Keratinocyte (primary cell): ENCODE measurements at regions not wholly inside any gene's neighbourhood (a gene's known extent, or its start where the extent isn't known, plus 50 kb on each side); places are given as distances from the start of the nearest gene placed in this dataset.

ENCODE experiments used
- DNase-seq: peaks from one replicate; pipeline ENCODE4 v3.0.0-alpha.2; 2011; ENCODE audit warnings: low read depth, missing footprints, low spot score
- FAIRE-seq: peaks from 2 replicates; lab custom pipeline; 2011; peaks lifted over from hg19 to GRCh38; lab: Jason Lieb, UNC
- H2AFZ ChIP-seq: 2 replicates; pipeline ENCODE4 v1.6.0; 2012; ENCODE audit warnings: low read length, control low read depth, inconsistent platforms; ENCODE audit not compliant: control insufficient read depth
- H3K27ac ChIP-seq: 2 replicates; pipeline ENCODE4 v1.5.1; 2011; ENCODE audit warnings: low read length; ENCODE audit not compliant: control insufficient read depth, insufficient read depth
- H3K27me3 ChIP-seq: 3 replicates; pipeline ENCODE4 v1.6.0; 2011; ENCODE audit warnings: low read length; ENCODE audit not compliant: control insufficient read depth, insufficient read depth; ENCODE audit errors: extremely low read depth
- H3K36me3 ChIP-seq, 2 experiments: 2 replicates in 1 of 2; 3 replicates in 1 of 2; pipeline ENCODE4 v1.5.1; 2011; ENCODE audit warnings: low read length in 2 of 2, mild to moderate bottlenecking in 1 of 2; ENCODE audit not compliant: control insufficient read depth in 2 of 2, insufficient read depth in 2 of 2; ENCODE audit errors: extremely low read depth in 1 of 2
- H3K4me1 ChIP-seq: 3 replicates; pipeline ENCODE4 v1.5.1; 2011; ENCODE audit warnings: low read length; ENCODE audit not compliant: control insufficient read depth, insufficient read depth; ENCODE audit errors: extremely low read depth
- H3K4me2 ChIP-seq: 3 replicates; pipeline ENCODE4 v1.6.0; 2011; ENCODE audit warnings: low read depth, low read length; ENCODE audit not compliant: control insufficient read depth, insufficient read depth; ENCODE audit errors: extremely low read depth
- H3K4me3 ChIP-seq, 3 experiments: fragments of 200-600 bp in 1 of 3; sonication (generic) in 1 of 3; 2 replicates in 2 of 3; 3 replicates in 1 of 3; pipeline ENCODE4 v1.5.1; 2011 to 2016; ENCODE audit warnings: low read length in 3 of 3, mild to moderate bottlenecking in 3 of 3, control low read depth in 2 of 3, inconsistent platforms in 1 of 3, low read depth in 1 of 3, mixed read lengths in 1 of 3, mixed run types in 1 of 3, moderate library complexity in 1 of 3; ENCODE audit not compliant: control insufficient read depth in 2 of 3, insufficient read depth in 2 of 3; ENCODE audit errors: extremely low read depth in 1 of 3
- H3K79me2 ChIP-seq: 2 replicates; pipeline ENCODE4 v1.6.0; 2012; ENCODE audit warnings: low read length; ENCODE audit not compliant: control insufficient read depth, insufficient read depth
- H3K9ac ChIP-seq: 3 replicates; pipeline ENCODE4 v1.6.0; 2011; ENCODE audit warnings: low read length; ENCODE audit not compliant: control insufficient read depth, insufficient read depth; ENCODE audit errors: extremely low read depth
- H3K9me1 ChIP-seq: 3 replicates; pipeline ENCODE4 v1.6.0; 2011; ENCODE audit warnings: low read length; ENCODE audit not compliant: control insufficient read depth, insufficient read depth; ENCODE audit errors: extremely low read depth
- H3K9me3 ChIP-seq: 2 replicates; pipeline ENCODE4 v1.5.1; 2012; ENCODE audit warnings: low read depth, low read length; ENCODE audit not compliant: control insufficient read depth
- H4K20me1 ChIP-seq: 3 replicates; pipeline ENCODE4 v1.6.0; 2011; ENCODE audit warnings: low read length; ENCODE audit not compliant: control insufficient read depth, insufficient read depth; ENCODE audit errors: extremely low read depth
- CTCF ChIP-seq, 3 experiments: IDR thresholded peaks in 1 of 3; conservative IDR thresholded peaks in 1 of 3; optimal IDR thresholded peaks in 1 of 3; 2 replicates in 2 of 3; 3 replicates in 1 of 3; pipeline versions ENCODE3 to v1.5.1; 2011; ENCODE audit warnings: low read length in 3 of 3, mild to moderate bottlenecking in 3 of 3, moderate library complexity in 2 of 3, control low read depth in 1 of 3, inconsistent platforms in 1 of 3; ENCODE audit not compliant: insufficient read depth in 2 of 3; ENCODE audit errors: extremely low read depth in 1 of 3
- EZH2 ChIP-seq: IDR thresholded peaks from one replicate; pipeline ENCODE4 v1.6.1; 2012; ENCODE audit warnings: inconsistent platforms, mild to moderate bottlenecking, low read length, moderate library complexity
- dilution Hi-C: fragments of 300-500 bp; cut with MboI; formaldehyde crosslinking; loops from one replicate; pipeline ENCODE4 v1.7.0; 2020; ENCODE audit warnings: low sequenced_read_pairs; ENCODE audit not compliant: extremely low pct_ligation_motif_present

GRCh38 chr20:11281240-11281639 lies 607.4 kb upstream of the JAG1 start:
- no peak for DNase-seq
- H3K36me3 ChIP-seq = no peaks in the 10 kb centered on the region
- H4K20me1 ChIP-seq = no peaks in the 10 kb centered on the region
- H3K4me1 ChIP-seq = no peaks in the 10 kb centered on the region
- no peak overlapping the region for H3K27ac ChIP-seq
- FAIRE-seq = no peak
- H3K27me3 ChIP-seq = no peaks in the 10 kb centered on the region
- dilution Hi-C loops = no loop called here
- H3K9me1 ChIP-seq = no peaks in the 10 kb centered on the region
- no peak overlapping the region for H2AFZ ChIP-seq
- TF ChIP-seq EZH2 = no peak
- no peak for TF ChIP-seq CTCF (optimal IDR thresholded peaks at IDR 0.05 in 1 of 3, IDR thresholded peaks at IDR 0.05 in 1 of 3, conservative IDR thresholded peaks at IDR 0.05 in 1 of 3; ENCODE audit: extremely low read depth in 1 of 3, insufficient read depth in 2 of 3, low read length in 3 of 3)
- H3K4me3 ChIP-seq = no peak overlapping the region
- H3K9me3 ChIP-seq = no peaks in the 10 kb centered on the region
- no peaks in the 10 kb centered on the region for H3K79me2 ChIP-seq
- H3K9ac ChIP-seq = no peak overlapping the region
- H3K4me2 ChIP-seq = no peak overlapping the region

- Histone ChIP-seq H3K79me2 (no peaks in the 10 kb centered on the region), H3K9me3 (no peaks in the 10 kb centered on the region), H3K9ac (no peak overlapping the region), H3K9me1 (no peaks in the 10 kb centered on the region), H3K4me2 (no peak overlapping the region), H2AFZ (no peak overlapping the region), H4K20me1 (no peaks in the 10 kb centered on the region), H3K4me3 (no peak overlapping the region), H3K27me3 (no peaks in the 10 kb centered on the region), H3K27ac (no peak overlapping the region), H3K36me3 (no peaks in the 10 kb centered on the region), H3K4me1 (no peaks in the 10 kb centered on the region)
- DNase-seq (no peak), FAIRE-seq (no peak)
- TF ChIP-seq EZH2 (no peak), CTCF (optimal IDR thresholded peaks at IDR 0.05 in 1 of 3, IDR thresholded peaks at IDR 0.05 in 1 of 3, conservative IDR thresholded peaks at IDR 0.05 in 1 of 3; ENCODE audit: extremely low read depth in 1 of 3, insufficient read depth in 2 of 3, low read length in 3 of 3) (no peak)
- dilution Hi-C loops = no loop called here
These were observed 608.0 kb upstream of the JAG1 start for GRCh38 chr20:11281768-11282167.
